Thyroid gland (tissue), 4 donors: ENCODE measurements at regions not wholly inside any gene's neighbourhood (a gene's known extent, or its start where the extent isn't known, plus 50 kb on each side); places are given as distances from the start of the nearest gene placed in this dataset.

ENCODE experiments used
- DNase-seq, 2 donors: peaks; one replicate each; pipeline ENCODE4 v3.0.0-alpha.2; 2019
- H3K27ac ChIP-seq, 3 donors: fragments of 200-600 bp; sonication (generic); 1 replicate in 2 of 3; 2 replicates in 1 of 3; pipeline ENCODE4 v1.5.1; 2016 to 2019; ENCODE audit warnings: mild to moderate bottlenecking in 1 of 3, moderate library complexity in 1 of 3
- H3K27me3 ChIP-seq: fragments of 200-600 bp; sonication (generic); one replicate; pipeline ENCODE4 v1.5.1; 2019
- H3K36me3 ChIP-seq, 2 donors: fragments of 200-600 bp; sonication (generic); one replicate each; pipeline ENCODE4 v1.5.1; 2016 to 2019
- H3K4me1 ChIP-seq, 2 donors: fragments of 200-600 bp; sonication (generic); one replicate each; pipeline ENCODE4 v1.5.1; 2017 to 2019
- H3K4me3 ChIP-seq, 3 donors: fragments of 200-600 bp; sonication (generic); replicated peaks in 1 of 3; 1 replicate in 2 of 3; 2 replicates in 1 of 3; pipeline ENCODE4 v1.5.1; 2016; ENCODE audit warnings: mild to moderate bottlenecking in 1 of 3
- H3K9me3 ChIP-seq: fragments of 200-600 bp; sonication (generic); one replicate; pipeline ENCODE4 v1.5.1; 2017
- CTCF ChIP-seq, 6 experiments: fragments of 200-600 bp in 3 of 6; fragments of 450-650 bp in 3 of 6; sonication (generic) in 3 of 6; IDR thresholded peaks; one replicate each; pipeline ENCODE4 v1.5.1; 2016 to 2019; ENCODE audit warnings: antibody characterized with exemption in 6 of 6, mild to moderate bottlenecking in 2 of 6, inconsistent platforms in 1 of 6, moderate library complexity in 1 of 6
- POLR2A ChIP-seq, 2 donors: fragments of 450-650 bp; IDR thresholded peaks; one replicate each; pipeline ENCODE4 v1.6.1; 2017; ENCODE audit warnings: antibody characterized with exemption in 2 of 2, mild to moderate bottlenecking in 2 of 2, moderate library complexity in 1 of 2
- WGBS, 2 donors: methylation state at CpG; one replicate each; pipeline ENCODE4 v1.1.5; 2017; 5-methylcytosine and 5-hydroxymethylcytosine counted together
- intact Hi-C: fragments of 100-400 bp; cut with DNase I; formaldehyde crosslinking; loops from one replicate; pipeline ENCODE4 v1.15.1; 2023

GRCh38 chr9:82553654-82554366, 509.1 kb downstream of the RASEF start:
- no peaks in the 10 kb centered on the region for H3K9me3 ChIP-seq
- no peaks in the 10 kb centered on the region for H3K27me3 ChIP-seq
- no peaks in the 10 kb centered on the region for H3K36me3 ChIP-seq
- H3K4me3 ChIP-seq: no peak overlapping the region
- no peak overlapping the region for H3K27ac ChIP-seq
- intact Hi-C loops: no loop called here
- whole genome bisulfite sequencing, 2 donors: 81 to 84% methylated on average over 8 of the region's 8 CpGs
- DNase-seq: no peak
- peaks cover 0 to 2% of the 10 kb centered on the region in 2 donors for H3K4me1 ChIP-seq
- no peak for TF ChIP-seq POLR2A (IDR thresholded peaks at IDR 0.05)
- no peak for TF ChIP-seq CTCF (IDR thresholded peaks at IDR 0.05)

- peaks cover 0 to 7% of the 10 kb centered on the region in 2 donors for H3K4me1 ChIP-seq
- H3K36me3 ChIP-seq: no peaks in the 10 kb centered on the region
- no peaks in the 10 kb centered on the region for H3K9me3 ChIP-seq
- H3K27ac ChIP-seq: no peak overlapping the region
- WGBS, 2 donors: 75 to 81% methylated on average over 3 of the region's 3 CpGs
- intact Hi-C loops: no loop called here
- no peak for TF ChIP-seq CTCF (IDR thresholded peaks at IDR 0.05)
- TF ChIP-seq POLR2A (IDR thresholded peaks at IDR 0.05): no peak
- no peak for DNase-seq
- no peak overlapping the region for H3K4me3 ChIP-seq
- H3K27me3 ChIP-seq: no peaks in the 10 kb centered on the region
These were observed 508.6 kb downstream of the RASEF start for GRCh38 chr9:82554381-82554780.

- Histone ChIP-seq H3K4me1 (peaks cover 0 to 7% of the 10 kb centered on the region in 2 donors), H3K27me3 (no peaks in the 10 kb centered on the region), H3K36me3 (no peaks in the 10 kb centered on the region), H3K27ac (no peak overlapping the region), H3K4me3 (no peak overlapping the region), H3K9me3 (no peaks in the 10 kb centered on the region)
- 58 to 66% methylated on average over 1 of the region's 1 CpG for WGBS, 2 donors
- TF ChIP-seq CTCF (IDR thresholded peaks at IDR 0.05) (no peak), POLR2A (IDR thresholded peaks at IDR 0.05) (no peak)
- intact Hi-C loops: no loop called here
- no peak for DNase-seq
These were observed 507.9 kb downstream of the RASEF start for GRCh38 chr9:82555031-82555430.

GRCh38 chr9:82555431-82556051, 507.4 kb downstream of the RASEF start:
- intact Hi-C loops: no loop called here

More at GRCh38 chr9:82555431-82556051, 507.4 kb downstream of the RASEF start:
- H3K27ac ChIP-seq: no peak overlapping the region
- no peaks in the 10 kb centered on the region for H3K36me3 ChIP-seq
- H3K9me3 ChIP-seq: no peaks in the 10 kb centered on the region
- peaks cover 0 to 7% of the 10 kb centered on the region in 2 donors for H3K4me1 ChIP-seq
- TF ChIP-seq POLR2A (IDR thresholded peaks at IDR 0.05): no peak
- no peak for TF ChIP-seq CTCF (IDR thresholded peaks at IDR 0.05)
- 60 to 64% methylated on average over 7 of the region's 7 CpGs for WGBS, 2 donors
- no peaks in the 10 kb centered on the region for H3K27me3 ChIP-seq
- DNase-seq: no peak
- H3K4me3 ChIP-seq: no peak overlapping the region
